ENCODE measurements at regions not wholly inside any gene's neighbourhood (a gene's known extent, or its start where the extent isn't known, plus 50 kb on each side); places are given as distances from the start of the nearest gene placed in this dataset.
"Not testable (repeated sequence)": the region's sequence is repeated elsewhere in the genome, so short reads cannot be mapped to it uniquely, and the experiment has no call there.

DNA sequence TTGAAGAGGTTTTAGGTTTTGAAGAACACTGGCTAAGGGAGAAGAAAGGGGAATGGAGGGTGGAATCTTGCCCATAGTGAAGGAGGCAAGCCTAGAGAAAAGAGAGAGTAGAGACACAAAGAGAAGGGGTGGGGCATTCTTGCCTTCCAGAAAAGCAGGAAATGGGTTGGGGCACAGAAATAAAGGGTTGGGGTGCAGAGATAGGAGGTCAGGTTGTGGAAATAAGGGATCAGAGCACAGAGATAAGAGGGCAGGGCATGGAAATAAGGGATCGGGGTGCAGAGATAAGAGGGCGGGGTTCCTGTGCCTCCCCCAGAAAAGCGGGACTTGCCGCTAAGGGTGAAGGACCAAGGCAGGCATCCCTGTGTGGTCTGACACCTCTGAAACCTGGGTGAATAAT lies 69.9 kb downstream of the ALG1L2 start:
- DNase-seq (ENCODE audit: low spot score) = not testable (repeated sequence)

DNA sequence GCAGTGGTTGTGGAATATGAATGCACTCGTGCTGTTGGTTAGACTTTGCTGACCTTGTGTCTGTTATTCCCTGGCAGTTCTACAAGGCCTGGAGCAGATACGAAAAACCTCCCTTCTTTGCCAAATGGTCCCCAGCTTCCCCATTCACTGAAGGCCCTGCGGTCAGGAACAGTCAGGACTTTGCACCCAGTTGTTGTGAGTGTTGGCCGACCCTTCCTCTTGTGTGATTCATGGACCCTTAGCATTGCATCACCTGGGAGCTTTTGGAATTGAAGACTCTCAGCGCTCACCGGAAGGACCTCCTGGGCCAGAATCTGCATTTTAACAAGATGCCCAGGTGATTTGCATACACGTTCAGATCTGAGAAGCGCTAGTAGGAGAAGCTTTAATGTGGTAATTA lies 71.6 kb downstream of the ALG1L2 start:
- not testable (repeated sequence) for DNase-seq (ENCODE audit: low spot score)

GRCh38 chr3:130155464-130155863 lies 73.8 kb downstream of the ALG1L2 start:
- not testable (repeated sequence) for DNase-seq (ENCODE audit: low spot score)

GRCh38 chr3:130166856-130167255 lies 85.2 kb downstream of the ALG1L2 start:
- not testable (repeated sequence) for DNase-seq (ENCODE audit: low spot score)

DNA sequence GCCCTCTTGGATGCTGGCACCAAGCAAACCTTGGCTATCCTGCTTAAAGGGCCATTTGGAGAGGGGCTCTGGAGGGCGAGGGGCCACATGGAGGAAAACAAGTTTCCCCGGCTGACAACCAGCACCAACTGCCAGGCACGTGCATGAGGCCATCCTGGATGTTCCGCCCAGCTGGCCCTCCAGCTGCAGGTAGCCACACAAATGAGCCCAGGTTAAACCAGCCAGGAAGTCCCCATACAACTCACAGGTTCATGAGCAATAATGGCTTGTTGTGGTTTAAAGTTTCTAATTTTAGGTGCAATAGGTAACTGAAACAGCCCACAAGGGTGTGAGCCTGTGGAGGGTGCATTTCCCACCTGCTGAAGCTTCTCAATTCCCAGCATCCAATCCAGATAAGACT lies 93.6 kb downstream of the ALG1L2 start:
- not testable (repeated sequence) for DNase-seq (ENCODE audit: low spot score)

DNA sequence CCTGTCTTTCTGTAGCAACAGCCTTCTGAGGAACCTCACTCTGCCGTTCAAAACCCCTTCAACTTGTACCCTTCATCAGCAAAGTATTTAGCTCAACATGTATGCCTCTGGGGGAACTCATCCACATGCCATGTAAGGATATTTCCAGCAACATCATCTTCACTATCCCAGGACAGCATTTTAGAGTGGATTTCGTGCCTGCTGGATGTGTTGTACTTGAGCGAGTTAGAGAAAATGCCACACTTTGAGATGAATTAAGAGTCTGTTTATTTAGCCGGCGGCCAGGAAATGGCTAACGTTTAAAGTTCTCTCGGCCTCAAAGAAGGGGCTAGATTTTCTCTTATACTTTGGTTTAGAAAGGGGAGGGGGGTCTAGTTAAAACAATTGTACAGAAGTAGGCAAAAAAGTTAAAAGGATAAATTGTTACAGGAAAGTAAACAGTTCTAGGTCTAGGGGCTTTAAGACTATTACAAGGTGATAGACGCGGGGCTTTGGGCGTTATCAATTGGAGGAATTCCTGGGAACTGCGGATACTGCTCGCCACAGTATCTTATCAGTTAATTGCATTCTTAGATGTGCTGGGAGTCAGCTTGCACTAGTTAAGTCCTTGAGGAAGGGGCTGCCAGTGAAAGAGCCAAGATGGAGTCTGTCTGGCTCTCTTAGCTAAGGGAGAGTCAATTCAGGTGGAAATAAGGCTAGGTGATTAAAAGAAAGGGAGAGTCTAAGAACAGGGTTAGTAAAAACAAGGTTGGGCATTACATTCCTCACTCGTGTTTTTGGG lies 95.0 kb downstream of the ALG1L2 start:
- DNase-seq (ENCODE audit: low spot score) = not testable (repeated sequence)

DNA sequence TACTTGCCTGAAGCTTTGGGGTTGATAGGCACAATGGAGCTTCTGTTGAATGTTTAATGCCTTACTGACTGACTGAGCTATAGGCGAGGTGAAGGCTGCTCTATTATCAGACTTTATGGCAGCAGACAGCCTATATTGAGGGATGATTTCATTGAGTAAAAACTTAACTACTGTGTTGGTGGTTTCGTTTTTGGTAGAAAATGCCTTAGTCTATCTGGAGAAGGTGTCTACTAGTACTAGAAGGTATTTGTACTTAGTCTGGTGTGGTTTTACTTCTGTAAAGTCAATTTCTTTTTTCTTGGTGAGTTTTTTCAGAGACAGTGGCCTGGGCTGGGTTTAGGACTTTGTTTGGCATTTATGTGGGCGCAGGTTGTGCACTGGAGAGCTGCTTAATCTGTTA lies 97.2 kb downstream of the ALG1L2 start:
- DNase-seq (ENCODE audit: low spot score) = not testable (repeated sequence)

- DNase-seq (ENCODE audit: low spot score) = not testable (repeated sequence)
These were observed 97.8 kb downstream of the ALG1L2 start for GRCh38 chr3:130179353-130179970.

GRCh38 chr3:130182475-130182874 lies 100.8 kb downstream of the ALG1L2 start:
- DNase-seq (ENCODE audit: low spot score) = not testable (repeated sequence)

DNA sequence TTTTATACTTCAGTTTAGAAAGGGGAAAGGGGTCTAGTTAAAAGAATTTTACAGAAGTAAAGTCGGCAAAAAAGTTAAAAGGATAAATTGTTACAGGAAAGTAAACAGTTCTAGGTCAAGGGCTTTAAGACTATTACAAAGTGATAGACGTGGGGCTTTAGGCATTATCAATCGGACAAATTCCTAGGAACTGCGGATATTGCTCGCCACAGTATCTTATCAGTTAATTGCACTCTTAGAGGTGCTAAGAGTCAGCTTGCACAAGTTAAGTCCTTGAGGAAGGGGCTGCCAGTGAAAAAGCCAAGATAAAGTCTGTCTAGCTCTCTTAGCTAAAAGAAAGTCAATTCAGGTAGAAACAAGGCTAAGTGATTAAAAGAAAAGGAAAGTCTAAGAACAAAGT lies 102.1 kb downstream of the ALG1L2 start:
- not testable (repeated sequence) for DNase-seq (ENCODE audit: low spot score)

- DNase-seq (ENCODE audit: low spot score) = not testable (repeated sequence)
These were observed 102.8 kb downstream of the ALG1L2 start for GRCh38 chr3:130184152-130185024.

DNA sequence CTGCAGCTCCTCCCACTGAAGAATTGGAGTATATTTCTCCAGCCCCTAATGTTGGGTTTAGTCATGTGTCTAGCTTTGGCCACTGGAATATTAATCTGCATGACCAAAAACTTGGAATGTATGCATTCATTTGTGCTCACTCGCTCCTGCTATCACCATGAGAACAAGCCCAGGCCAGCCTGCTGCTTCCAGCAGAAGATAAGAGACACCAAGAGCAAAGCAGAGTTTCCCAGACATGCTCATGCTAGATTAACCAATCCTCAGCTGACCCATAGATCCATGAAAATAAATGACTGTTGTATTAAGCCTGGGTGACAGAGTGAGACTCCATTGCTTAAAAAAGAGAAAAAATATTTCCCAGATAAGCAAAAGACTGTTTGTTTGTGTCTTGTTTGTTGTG lies 119.6 kb downstream of the ALG1L2 start:
- DNase-seq (ENCODE audit: low spot score) = not testable (repeated sequence)

- not testable (repeated sequence) for DNase-seq (ENCODE audit: low spot score)
These were observed 122.0 kb downstream of the ALG1L2 start for GRCh38 chr3:130203633-130204032.

DNA sequence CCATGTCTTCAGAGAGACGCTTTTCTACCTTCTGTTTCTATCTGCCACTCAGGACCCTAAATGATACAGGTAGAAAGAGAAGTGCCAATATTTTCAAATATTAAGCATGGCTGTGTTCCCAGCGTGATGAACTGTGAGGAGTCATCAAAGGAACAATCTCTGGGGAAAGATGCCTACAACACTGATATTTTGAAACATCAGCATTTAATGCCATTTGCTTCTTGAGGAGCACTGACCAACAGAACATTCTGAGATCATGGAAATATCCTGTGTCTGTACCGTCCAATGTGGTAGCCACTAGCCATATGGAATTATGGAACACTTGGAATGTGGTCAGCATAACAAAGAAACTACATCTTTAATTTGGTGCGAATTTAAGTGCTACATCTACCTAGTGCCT lies 117.9 kb upstream of the COL6A5 start:
- no peak for DNase-seq (ENCODE audit: low spot score)

- no peak for DNase-seq (ENCODE audit: low spot score)
These were observed 102.5 kb upstream of the COL6A5 start for GRCh38 chr3:130242850-130243569.

- no peak for DNase-seq (ENCODE audit: low spot score)
These were observed 101.7 kb upstream of the COL6A5 start for GRCh38 chr3:130243808-130244207.

DNA sequence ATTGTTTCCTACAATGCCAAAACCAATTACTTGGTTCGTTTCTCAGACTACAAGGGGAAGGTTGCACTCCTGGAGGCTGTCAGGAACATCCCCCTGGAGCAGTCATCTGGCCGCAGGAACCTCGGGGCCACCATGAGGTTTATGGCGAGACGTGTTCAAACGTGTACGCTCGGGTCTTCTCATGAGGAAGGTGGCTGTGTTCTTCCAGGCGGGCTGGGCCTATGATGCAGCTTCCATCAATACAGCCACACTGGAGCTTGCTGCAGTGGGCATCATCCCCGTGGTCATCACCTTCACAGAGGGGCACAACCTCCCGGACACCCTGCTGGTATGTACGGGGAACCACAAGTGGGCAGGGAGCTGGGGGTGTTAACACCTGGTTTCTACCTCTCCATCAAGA lies 94.5 kb upstream of the COL6A5 start:
- no peak for DNase-seq (ENCODE audit: low spot score)

DNA sequence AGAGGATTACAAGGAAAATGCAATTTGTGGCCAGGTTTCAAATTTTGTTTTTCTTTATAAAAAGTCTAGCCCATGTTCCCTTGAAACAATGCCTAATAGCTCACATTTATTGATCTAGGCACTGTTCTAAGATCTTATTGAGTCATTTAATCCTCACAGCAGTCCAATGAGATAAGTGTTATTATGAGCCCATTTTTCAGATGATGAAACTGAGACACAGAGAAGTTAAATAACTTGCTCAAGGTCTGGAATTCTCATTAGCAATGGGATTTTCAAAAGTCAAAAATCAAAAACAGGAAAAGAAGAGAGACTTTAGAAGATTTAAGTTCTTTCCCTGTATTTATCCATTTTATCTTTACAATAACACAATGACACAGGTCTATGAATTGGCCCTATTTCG lies 90.0 kb upstream of the COL6A5 start:
- DNase-seq (ENCODE audit: low spot score) = no peak

GRCh38 chr3:130256821-130257340 lies 88.6 kb upstream of the COL6A5 start:
- no peak for DNase-seq (ENCODE audit: low spot score)

- DNase-seq (ENCODE audit: low spot score) = no peak
These were observed 86.9 kb upstream of the COL6A5 start for GRCh38 chr3:130258532-130258952.

DNA sequence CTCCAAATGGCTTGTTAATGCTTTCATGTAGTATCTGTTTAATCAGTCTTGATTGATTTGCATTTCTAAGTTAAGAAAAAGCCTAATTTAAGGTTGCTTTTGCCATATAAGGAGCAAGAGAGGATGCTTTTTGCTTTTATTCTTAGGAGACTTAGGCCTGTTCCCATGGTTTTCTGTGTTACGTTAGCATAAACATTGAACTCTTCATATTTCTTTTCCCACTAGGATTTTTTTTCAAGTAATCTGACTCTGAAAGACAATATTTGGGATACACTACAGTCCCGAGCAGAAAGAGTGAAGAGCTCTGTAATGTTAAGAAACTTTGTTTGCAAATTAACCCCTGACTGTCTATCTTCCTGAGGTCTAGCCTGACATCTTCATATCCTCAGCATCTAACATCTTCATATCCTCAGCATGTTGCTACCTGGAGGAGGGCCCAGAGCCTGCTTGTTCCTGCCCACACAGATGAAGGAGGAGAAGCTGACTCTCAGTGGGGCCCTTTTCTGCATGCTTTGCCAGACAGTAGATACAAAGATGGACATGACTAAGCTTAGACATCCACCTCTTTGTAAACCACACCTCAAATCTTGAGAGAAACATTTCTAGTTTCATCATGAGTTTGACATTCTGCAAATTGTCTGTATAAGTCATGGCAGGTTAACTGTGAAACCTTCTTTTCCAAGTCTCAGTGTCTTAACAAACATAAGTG lies 86.2 kb upstream of the COL6A5 start:
- DNase-seq (ENCODE audit: low spot score) = no peak

Data from putamen (tissue), 1 donor.